GM12878 (cell line): ENCODE measurements at regions not wholly inside any gene's neighbourhood (a gene's known extent, or its start where the extent isn't known, plus 50 kb on each side); places are given as distances from the start of the nearest gene placed in this dataset.
"Not testable (repeated sequence)": the region's sequence is repeated elsewhere in the genome, so short reads cannot be mapped to it uniquely, and the experiment has no call there.

Experiments used
- ATAC-seq: fragments of 200-7000 bp; cut with Tn5 transposase; 3 replicates; pipeline ENCODE4 v1.9.1; 2020; ENCODE audit warnings: mild to moderate bottlenecking, moderate library complexity
- BruUV-seq: library from RNA; stranded (reverse); fragments of 400-500 nt; replicated peaks from 2 replicates; lab custom pipeline; 2021; lab: Mats Ljungman, UMichigan
- CTCF ChIA-PET: fragments of 300-600 bp; sonication (Branson Sonifier 250); formaldehyde crosslinking; extraction: SDS; loops from one replicate; lab custom pipeline; 2021; ENCODE audit warnings: inconsistent platforms; lab: Yijun Ruan, JAX
- POLR2A ChIA-PET: fragments of 350-600 bp; formaldehyde crosslinking; extraction: SDS; loops from one replicate; lab custom pipeline; 2021; ENCODE audit warnings: inconsistent platforms; lab: Charles Lee
- RAD21 ChIA-PET: fragments of 300-600 bp; sonication (Branson Sonifier 250); formaldehyde crosslinking; loops from one replicate; lab custom pipeline; 2023; ENCODE audit warnings: antibody characterized with exemption; ENCODE audit not compliant: unreplicated experiment; lab: Charles Lee
- SMC1A ChIA-PET: fragments of 300-600 bp; sonication (Branson Sonifier 250); formaldehyde crosslinking; loops from one replicate; lab custom pipeline; 2023; ENCODE audit not compliant: unreplicated experiment, uncharacterized antibody; lab: Charles Lee
- DNase-seq: peaks from one replicate; pipeline ENCODE4 v3.0.0-alpha.2; 2011; ENCODE audit warnings: low read depth, low spot score
- FAIRE-seq: peaks from 3 replicates; lab custom pipeline; 2011; peaks lifted over from hg19 to GRCh38; lab: Jason Lieb, UNC
- H2AFZ ChIP-seq: 2 replicates; pipeline ENCODE4 v1.6.0; 2011; ENCODE audit warnings: low read depth, low read length, control low read depth; ENCODE audit not compliant: control insufficient read depth
- H3K27ac ChIP-seq: 2 replicates; pipeline ENCODE4 v1.5.1; 2011; ENCODE audit warnings: control low read depth; ENCODE audit not compliant: control insufficient read depth, insufficient read depth
- H3K27me3 ChIP-seq, 2 experiments: replicated peaks in 1 of 2; 2 replicates each; pipeline versions ENCODE4 v1.6.0 to v1.6.1; 2011; ENCODE audit warnings: low read length in 1 of 2; ENCODE audit not compliant: control insufficient read depth in 2 of 2, insufficient read depth in 2 of 2
- H3K36me3 ChIP-seq, 2 experiments: 2 replicates each; pipeline ENCODE4 v1.5.1; 2011; ENCODE audit warnings: low read length in 1 of 2; ENCODE audit not compliant: control insufficient read depth in 2 of 2, insufficient read depth in 2 of 2
- H3K4me1 ChIP-seq: 2 replicates; pipeline ENCODE4 v1.6.1; 2011; ENCODE audit warnings: mild to moderate bottlenecking, low read length, moderate library complexity, mixed read lengths; ENCODE audit not compliant: control insufficient read depth, insufficient read depth
- H3K4me2 ChIP-seq: 2 replicates; pipeline ENCODE4 v1.6.0; 2011; ENCODE audit warnings: control low read depth; ENCODE audit not compliant: control insufficient read depth, insufficient read depth
- H3K4me3 ChIP-seq: fragments of 200-600 bp; sonication (generic); 2 replicates; pipeline ENCODE4 v1.5.1; 2016
- H3K79me2 ChIP-seq: 2 replicates; pipeline ENCODE4 v1.6.0; 2011; ENCODE audit warnings: low read length; ENCODE audit not compliant: control insufficient read depth, insufficient read depth
- H3K9ac ChIP-seq: 2 replicates; pipeline ENCODE4 v1.8.0; 2011; ENCODE audit warnings: low read length, control low read depth, mixed read lengths; ENCODE audit not compliant: control insufficient read depth, insufficient read depth
- H3K9me3 ChIP-seq: replicated peaks from 3 replicates; pipeline ENCODE4 v1.5.1; 2011; ENCODE audit warnings: mild to moderate bottlenecking, low read length; ENCODE audit not compliant: control insufficient read depth, insufficient read depth
- H4K20me1 ChIP-seq: 2 replicates; pipeline ENCODE4 v1.6.0; 2011; ENCODE audit not compliant: control insufficient read depth, insufficient read depth
- BCL3 ChIP-seq: IDR thresholded peaks from 2 replicates; pipeline ENCODE4 v1.6.1; 2011; ENCODE audit warnings: borderline replicate concordance, low read depth, mild to moderate bottlenecking, moderate library complexity, low read length; ENCODE audit not compliant: insufficient read depth, poor library complexity, severe bottlenecking
- CBX5 ChIP-seq: sonication (generic); IDR thresholded peaks from 2 replicates; pipeline ENCODE4 v1.6.1; 2016; ENCODE audit warnings: low read depth, moderate library complexity, mild to moderate bottlenecking, inconsistent platforms
- SMAD1 ChIP-seq: fragments of 450-650 bp; IDR thresholded peaks from 2 replicates; pipeline ENCODE4 v1.6.1; 2018; ENCODE audit warnings: mild to moderate bottlenecking, low read depth; ENCODE audit not compliant: partially characterized antibody
- ZZZ3 ChIP-seq: IDR thresholded peaks from 2 replicates; pipeline ENCODE4 v1.6.1; 2011; ENCODE audit warnings: low read depth; ENCODE audit not compliant: control insufficient read depth, insufficient read length
- WGBS: methylation state at CpG from one replicate; pipeline ENCODE4 v1.1.6; 2016; ENCODE audit warnings: low lambda C conversion rate; ENCODE audit not compliant: insufficient replicate concordance, insufficient coverage; ENCODE audit errors: missing lambda C conversion rate; 5-methylcytosine and 5-hydroxymethylcytosine counted together
- in situ Hi-C: fragments of 300-500 bp; cut with MboI; formaldehyde crosslinking; loops from 9 replicates; pipeline ENCODE4 v1.14.3; 2018; ENCODE audit warnings: mixed read lengths
- intact Hi-C: fragments of 100-400 bp; cut with micrococcal nuclease; formaldehyde crosslinking; loops from one replicate; pipeline ENCODE4 v1.14.2; 2022; ENCODE audit not compliant: unreplicated experiment

GRCh38 chr5:17129093-17129849 is 88.2 kb upstream of the BASP1 start (continued):
- TF ChIP-seq SMAD1 (no peak), CBX5 (no peak), ZZZ3 (no peak), BCL3 (no peak)

- in situ Hi-C loops, SMC1A ChIA-PET, BruUV-seq, H3K27me3 ChIP-seq, H4K20me1 ChIP-seq, H3K27ac ChIP-seq, DNase-seq, FAIRE-seq, H3K79me2 ChIP-seq, H3K4me2 ChIP-seq, H3K4me1 ChIP-seq, H2AFZ ChIP-seq, ATAC-seq, H3K9ac ChIP-seq, H3K9me3 ChIP-seq, H3K4me3 ChIP-seq, RAD21 ChIA-PET, intact Hi-C loops, POLR2A ChIA-PET, H3K36me3 ChIP-seq: not testable (repeated sequence)
- 4% methylated on average over 9 of the region's 9 CpGs for WGBS
- CTCF ChIA-PET = interaction anchor here (0.9 to 5.0 kb wide), 3 partner anchors 8 to 339 kb away, joined by 3 to 36 read pairs (median 3); no protein-coding TSS in a partner anchor
Observed at GRCh38 chr5:17130302-17130701, 87.1 kb upstream of the BASP1 start.
